ENCODE measurements at regions not wholly inside any gene's neighbourhood (a gene's known extent, or its start where the extent isn't known, plus 50 kb on each side); places are given as distances from the start of the nearest gene placed in this dataset.
A peak's percentile ranks its signal among the peaks of the same experiment; 100 is the strongest.

- TF ChIP-seq PAX5 (IDR thresholded peaks at IDR 0.05; ENCODE audit: insufficient read depth, low read length, severe bottlenecking) (no peak), POLR2AphosphoS5 (IDR thresholded peaks at IDR 0.05; ENCODE audit: low read depth, low read length) (no peak), POLR2A (IDR thresholded peaks at IDR 0.05; ENCODE audit: low read depth, low read length) (no peak), TAF1 (IDR thresholded peaks at IDR 0.05; ENCODE audit: low read depth, low read length) (no peak), POU2F2 (IDR thresholded peaks at IDR 0.05; ENCODE audit: low read depth, low read length) (no peak), SPI1 (IDR thresholded peaks at IDR 0.05; ENCODE audit: low read depth, low read length) (no peak)
- DNase-seq (ENCODE audit: insufficient read length, low spot score) (no peak), FAIRE-seq (no peak)
These were observed 80.8 kb downstream of the PLEKHG1 start for GRCh38 chr6:150680510-150680909.

- FAIRE-seq (no peak), DNase-seq (ENCODE audit: insufficient read length, low spot score) (no peak)
- TF ChIP-seq PAX5 (IDR thresholded peaks at IDR 0.05; ENCODE audit: insufficient read depth, low read length, severe bottlenecking) (no peak), POU2F2 (IDR thresholded peaks at IDR 0.05; ENCODE audit: low read depth, low read length) (no peak), TAF1 (IDR thresholded peaks at IDR 0.05; ENCODE audit: low read depth, low read length) (no peak), POLR2AphosphoS5 (IDR thresholded peaks at IDR 0.05; ENCODE audit: low read depth, low read length) (no peak), SPI1 (IDR thresholded peaks at IDR 0.05; ENCODE audit: low read depth, low read length) (no peak), POLR2A (IDR thresholded peaks at IDR 0.05; ENCODE audit: low read depth, low read length) (no peak)
These were observed 82.1 kb downstream of the PLEKHG1 start for GRCh38 chr6:150681578-150682395.

- FAIRE-seq (no peak), DNase-seq (ENCODE audit: insufficient read length, low spot score) (no peak)
- no peak for TF ChIP-seq SPI1 (IDR thresholded peaks at IDR 0.05; ENCODE audit: low read depth, low read length)
- TF ChIP-seq POLR2AphosphoS5 (IDR thresholded peaks at IDR 0.05; ENCODE audit: low read depth, low read length): no peak
- TF ChIP-seq POLR2A (IDR thresholded peaks at IDR 0.05; ENCODE audit: low read depth, low read length): no peak
- TF ChIP-seq POU2F2 (IDR thresholded peaks at IDR 0.05; ENCODE audit: low read depth, low read length): no peak
- no peak for TF ChIP-seq TAF1 (IDR thresholded peaks at IDR 0.05; ENCODE audit: low read depth, low read length)
- TF ChIP-seq PAX5 (IDR thresholded peaks at IDR 0.05; ENCODE audit: insufficient read depth, low read length, severe bottlenecking): no peak
These were observed 83.6 kb downstream of the PLEKHG1 start for GRCh38 chr6:150683320-150683719.

GRCh38 chr6:150684161-150684560 lies 84.5 kb downstream of the PLEKHG1 start:
- TF ChIP-seq POLR2A (IDR thresholded peaks at IDR 0.05; ENCODE audit: low read depth, low read length): no peak
- no peak for TF ChIP-seq SPI1 (IDR thresholded peaks at IDR 0.05; ENCODE audit: low read depth, low read length)
- TF ChIP-seq TAF1 (IDR thresholded peaks at IDR 0.05; ENCODE audit: low read depth, low read length): no peak
- no peak for TF ChIP-seq PAX5 (IDR thresholded peaks at IDR 0.05; ENCODE audit: insufficient read depth, low read length, severe bottlenecking)
- TF ChIP-seq POU2F2 (IDR thresholded peaks at IDR 0.05; ENCODE audit: low read depth, low read length): no peak
- TF ChIP-seq POLR2AphosphoS5 (IDR thresholded peaks at IDR 0.05; ENCODE audit: low read depth, low read length): no peak
- FAIRE-seq: no peak
- no peak for DNase-seq (ENCODE audit: insufficient read length, low spot score)

- no peak for FAIRE-seq
- TF ChIP-seq SPI1 (IDR thresholded peaks at IDR 0.05; ENCODE audit: low read depth, low read length): no peak
- TF ChIP-seq POU2F2 (IDR thresholded peaks at IDR 0.05; ENCODE audit: low read depth, low read length): no peak
- no peak for TF ChIP-seq PAX5 (IDR thresholded peaks at IDR 0.05; ENCODE audit: insufficient read depth, low read length, severe bottlenecking)
- TF ChIP-seq TAF1 (IDR thresholded peaks at IDR 0.05; ENCODE audit: low read depth, low read length): no peak
- no peak for TF ChIP-seq POLR2A (IDR thresholded peaks at IDR 0.05; ENCODE audit: low read depth, low read length)
- no peak for TF ChIP-seq POLR2AphosphoS5 (IDR thresholded peaks at IDR 0.05; ENCODE audit: low read depth, low read length)
These were observed 85.2 kb downstream of the PLEKHG1 start for GRCh38 chr6:150684714-150685459.

GRCh38 chr6:150685860-150686259 lies 86.2 kb downstream of the PLEKHG1 start:
- peak; percentile 79 for FAIRE-seq

More at GRCh38 chr6:150684714-150685459, 85.2 kb downstream of the PLEKHG1 start:
- no peak for DNase-seq (ENCODE audit: insufficient read length, low spot score)

GRCh38 chr6:150686566-150686965 lies 86.9 kb downstream of the PLEKHG1 start:
- DNase-seq (ENCODE audit: insufficient read length, low spot score) (no peak), FAIRE-seq (no peak)
- TF ChIP-seq TAF1 (IDR thresholded peaks at IDR 0.05; ENCODE audit: low read depth, low read length): no peak
- TF ChIP-seq POLR2AphosphoS5 (IDR thresholded peaks at IDR 0.05; ENCODE audit: low read depth, low read length): no peak
- no peak for TF ChIP-seq POLR2A (IDR thresholded peaks at IDR 0.05; ENCODE audit: low read depth, low read length)
- no peak for TF ChIP-seq PAX5 (IDR thresholded peaks at IDR 0.05; ENCODE audit: insufficient read depth, low read length, severe bottlenecking)

More at GRCh38 chr6:150685860-150686259, 86.2 kb downstream of the PLEKHG1 start:
- no peak for TF ChIP-seq POLR2AphosphoS5 (IDR thresholded peaks at IDR 0.05; ENCODE audit: low read depth, low read length)
- no peak for TF ChIP-seq SPI1 (IDR thresholded peaks at IDR 0.05; ENCODE audit: low read depth, low read length)
- TF ChIP-seq POU2F2 (IDR thresholded peaks at IDR 0.05; ENCODE audit: low read depth, low read length): no peak
- TF ChIP-seq TAF1 (IDR thresholded peaks at IDR 0.05; ENCODE audit: low read depth, low read length): no peak
- no peak for TF ChIP-seq POLR2A (IDR thresholded peaks at IDR 0.05; ENCODE audit: low read depth, low read length)
- TF ChIP-seq PAX5 (IDR thresholded peaks at IDR 0.05; ENCODE audit: insufficient read depth, low read length, severe bottlenecking): no peak
- DNase-seq (ENCODE audit: insufficient read length, low spot score): peak; percentile 25

- no peak for TF ChIP-seq SPI1 (IDR thresholded peaks at IDR 0.05; ENCODE audit: low read depth, low read length)
- no peak for TF ChIP-seq POLR2A (IDR thresholded peaks at IDR 0.05; ENCODE audit: low read depth, low read length)
- TF ChIP-seq PAX5 (IDR thresholded peaks at IDR 0.05; ENCODE audit: insufficient read depth, low read length, severe bottlenecking): no peak
- no peak for TF ChIP-seq TAF1 (IDR thresholded peaks at IDR 0.05; ENCODE audit: low read depth, low read length)
- TF ChIP-seq POLR2AphosphoS5 (IDR thresholded peaks at IDR 0.05; ENCODE audit: low read depth, low read length): no peak
- TF ChIP-seq POU2F2 (IDR thresholded peaks at IDR 0.05; ENCODE audit: low read depth, low read length): no peak
- no peak for DNase-seq (ENCODE audit: insufficient read length, low spot score)
- no peak for FAIRE-seq
These were observed 87.8 kb downstream of the PLEKHG1 start for GRCh38 chr6:150687508-150687907.

Data from GM12891 (cell line).